SK-N-SH (cell line): ENCODE measurements at regions not wholly inside any gene's neighbourhood (a gene's known extent, or its start where the extent isn't known, plus 50 kb on each side); places are given as distances from the start of the nearest gene placed in this dataset.

Experiments
- CTCF ChIA-PET: fragments of 300-600, 350-600 bp; formaldehyde crosslinking; extraction: SDS; loops from one replicate; lab custom pipeline; 2021; lab: Yijun Ruan, JAX
- POLR2A ChIA-PET: fragments of 350-600 bp; sonication (Branson Sonifier 250); formaldehyde crosslinking; extraction: SDS; loops from one replicate; lab custom pipeline; 2020; ENCODE audit warnings: antibody characterized with exemption, inconsistent platforms; lab: Yijun Ruan, JAX
- DNase-seq: peaks from one replicate; pipeline ENCODE4 v3.0.0; 2012
- H2AFZ ChIP-seq: fragments of 200-600 bp; sonication (generic); 2 replicates; pipeline ENCODE4 v1.8.1; 2016; ENCODE audit warnings: antibody characterized with exemption, mild to moderate bottlenecking, low read depth
- H3F3A ChIP-seq: fragments of 200-600 bp; sonication (generic); replicated peaks from 2 replicates; pipeline ENCODE3; 2016; ENCODE audit warnings: antibody characterized with exemption, mild to moderate bottlenecking; ENCODE audit not compliant: insufficient read depth
- H3K27ac ChIP-seq, 2 experiments: fragments of 200-500 bp in 1 of 2; fragments of 200-600 bp in 1 of 2; sonication (Bioruptor generic) in 1 of 2; sonication (generic), shearing (Covaris generic) in 1 of 2; 2 replicates each; pipeline versions ENCODE4 v1.5.1 to v1.6.1; 2014 to 2016; ENCODE audit warnings: low read depth in 2 of 2, inconsistent platforms in 1 of 2, low read length in 1 of 2, mild to moderate bottlenecking in 1 of 2, mixed read lengths in 1 of 2
- H3K27me3 ChIP-seq: fragments of 200-600 bp; sonication (generic), shearing (Covaris generic); 2 replicates; pipeline ENCODE4 v1.6.1; 2016; ENCODE audit warnings: mixed run types; ENCODE audit not compliant: insufficient read depth
- H3K36me3 ChIP-seq, 2 experiments: fragments of 200-500 bp in 1 of 2; fragments of 200-600 bp in 1 of 2; sonication (Bioruptor generic) in 1 of 2; sonication (generic) in 1 of 2; replicated peaks in 1 of 2; 2 replicates each; pipeline versions ENCODE3 to v1.5.1; 2014 to 2016; ENCODE audit warnings: low read length in 1 of 2, mild to moderate bottlenecking in 1 of 2; ENCODE audit not compliant: insufficient read depth in 2 of 2, control insufficient read depth in 1 of 2
- H3K4me1 ChIP-seq, 2 experiments: fragments of 200-500 bp in 1 of 2; fragments of 200-600 bp in 1 of 2; sonication (Bioruptor generic) in 1 of 2; sonication (generic), shearing (Covaris generic) in 1 of 2; 2 replicates each; pipeline versions ENCODE4 v1.5.1 to v1.6.1; 2014 to 2016; ENCODE audit warnings: low read depth in 1 of 2, low read length in 1 of 2, mixed run types in 1 of 2; ENCODE audit not compliant: insufficient read depth in 2 of 2, control insufficient read depth in 1 of 2
- H3K4me2 ChIP-seq: fragments of 200-600 bp; sonication (generic), shearing (Covaris generic); 2 replicates; pipeline ENCODE4 v1.6.1; 2017; ENCODE audit warnings: mixed run types
- H3K4me3 ChIP-seq, 2 experiments: fragments of 200-500 bp in 1 of 2; fragments of 200-600 bp in 1 of 2; sonication (Bioruptor generic) in 1 of 2; sonication (generic), shearing (Covaris generic) in 1 of 2; 2 replicates each; pipeline versions ENCODE4 v1.5.1 to v1.8.1; 2014 to 2016; ENCODE audit warnings: low read depth in 2 of 2, inconsistent platforms in 1 of 2, low read length in 1 of 2, mild to moderate bottlenecking in 1 of 2, mixed read lengths in 1 of 2, moderate library complexity in 1 of 2
- H3K79me2 ChIP-seq: fragments of 200-600 bp; sonication (generic); 2 replicates; pipeline ENCODE4 v1.8.1; 2017; ENCODE audit warnings: mild to moderate bottlenecking; ENCODE audit not compliant: insufficient read depth
- H3K9ac ChIP-seq: fragments of 200-600 bp; sonication (generic); 2 replicates; pipeline ENCODE4 v1.6.1; 2017; ENCODE audit warnings: mixed run types
- H3K9me2 ChIP-seq: fragments of 200-600 bp; sonication (generic); 2 replicates; pipeline ENCODE4 v1.6.1; 2017; ENCODE audit warnings: mixed run types
- H3K9me3 ChIP-seq: fragments of 200-600 bp; sonication (generic); 2 replicates; pipeline ENCODE4 v1.6.1; 2017; ENCODE audit warnings: mixed run types, mild to moderate bottlenecking, moderate library complexity
- H4K20me1 ChIP-seq: fragments of 200-600 bp; sonication (generic); 2 replicates; pipeline ENCODE4 v1.6.1; 2017; ENCODE audit warnings: mild to moderate bottlenecking, mixed run types; ENCODE audit not compliant: insufficient read depth
- CHD2 ChIP-seq: fragments of 150-350 bp; IDR thresholded peaks from 2 replicates; pipeline ENCODE4 v1.6.1; 2018; ENCODE audit warnings: low read length; ENCODE audit not compliant: partially characterized antibody
- CTCF ChIP-seq: fragments of 200-600 bp; sonication (generic); IDR thresholded peaks from 2 replicates; pipeline ENCODE4 v1.6.1; 2017; ENCODE audit warnings: antibody characterized with exemption, mild to moderate bottlenecking, moderate library complexity
- ELF1 ChIP-seq: IDR thresholded peaks from 2 replicates; pipeline ENCODE4 v1.4.0; 2012
- EP300 ChIP-seq, 2 experiments: IDR thresholded peaks; 2 replicates each; pipeline versions ENCODE4 v1.4.0 to v1.6.1; 2012; ENCODE audit warnings: borderline replicate concordance in 1 of 2, low read depth in 1 of 2, low read length in 1 of 2
- EZH2phosphoT487 ChIP-seq: fragments of 200-600 bp; sonication (generic); IDR thresholded peaks from 2 replicates; pipeline ENCODE4 v1.6.1; 2017; ENCODE audit warnings: low read depth, mixed run types, mild to moderate bottlenecking, antibody characterized with exemption, moderate library complexity, borderline replicate concordance
- FOSL2 ChIP-seq: IDR thresholded peaks from 2 replicates; pipeline ENCODE4 v1.4.0; 2012; ENCODE audit warnings: low read depth, mild to moderate bottlenecking, moderate library complexity, borderline replicate concordance
- GATA2 ChIP-seq: sonication (generic); formaldehyde crosslinking; IDR thresholded peaks from 2 replicates; pipeline ENCODE4 v1.5.0; 2020; ENCODE audit warnings: mild to moderate bottlenecking, missing genetic modification reagents
- IRF3 ChIP-seq: fragments of 150-350 bp; IDR thresholded peaks from 2 replicates; pipeline ENCODE4 v1.6.1; 2016; ENCODE audit warnings: mild to moderate bottlenecking, low read depth, low read length
- MAX ChIP-seq: IDR thresholded peaks from 2 replicates; pipeline ENCODE4 v1.4.0; 2012; ENCODE audit warnings: low read depth
- PBX3 ChIP-seq: IDR thresholded peaks from 2 replicates; pipeline ENCODE4; 2012
- POLR2AphosphoS5 ChIP-seq: IDR thresholded peaks from 2 replicates; pipeline ENCODE4 v1.6.1; 2012; ENCODE audit warnings: low read depth, low read length
- RFX5 ChIP-seq: IDR thresholded peaks from 2 replicates; pipeline ENCODE4 v1.6.1; 2012; ENCODE audit warnings: mild to moderate bottlenecking, improper control_type of control experiment, low read length
- SIN3A ChIP-seq: IDR thresholded peaks from 2 replicates; pipeline ENCODE4 v1.6.1; 2012; ENCODE audit warnings: low read depth, mild to moderate bottlenecking, low read length, moderate library complexity, borderline replicate concordance
- SMC3 ChIP-seq: IDR thresholded peaks from 2 replicates; pipeline ENCODE4 v1.6.1; 2012; ENCODE audit warnings: low read depth, low read length, improper control_type of control experiment
- TAF1 ChIP-seq: IDR thresholded peaks from 2 replicates; pipeline ENCODE4 v1.6.1; 2012; ENCODE audit warnings: low read depth, mild to moderate bottlenecking, low read length, moderate library complexity, borderline replicate concordance
- TCF12 ChIP-seq: IDR thresholded peaks from 2 replicates; pipeline ENCODE4 v1.4.0; 2012
- TEAD4 ChIP-seq: IDR thresholded peaks from 2 replicates; pipeline ENCODE4 v1.4.0; 2012; ENCODE audit warnings: mild to moderate bottlenecking, borderline replicate concordance; ENCODE audit not compliant: insufficient read depth
- YY1 ChIP-seq: IDR thresholded peaks from 2 replicates; pipeline ENCODE4 v1.4.0; 2012; ENCODE audit warnings: low read depth, mild to moderate bottlenecking
- WGBS: methylation state at CpG from one replicate; pipeline ENCODE4 v1.1.6; 2017; ENCODE audit warnings: low lambda C conversion rate; 5-methylcytosine and 5-hydroxymethylcytosine counted together

GRCh38 chr1:25030012-25030411, 99.9 kb upstream of the RUNX3 start:
- Histone ChIP-seq H3K36me3 (no peaks in the 10 kb centered on the region), H3K27ac (no peak overlapping the region), H3F3A (no peaks in the 10 kb centered on the region), H4K20me1 (no peaks in the 10 kb centered on the region), H3K9me3 (no peaks in the 10 kb centered on the region), H3K4me3 (no peak overlapping the region), H3K9me2 (no peaks in the 10 kb centered on the region), H3K9ac (no peak overlapping the region), H3K79me2 (no peaks in the 10 kb centered on the region), H3K4me2 (no peak overlapping the region), H3K27me3 (no peaks in the 10 kb centered on the region), H3K4me1 (no peaks in the 10 kb centered on the region; a peak in 1 of 4 replicates), H2AFZ (no peak overlapping the region)
- no peak for TF ChIP-seq SMC3
- no peak for TF ChIP-seq POLR2AphosphoS5
- no peak for TF ChIP-seq TAF1
- TF ChIP-seq YY1: no peak
- no peak for TF ChIP-seq FOSL2
- TF ChIP-seq CHD2: no peak
- no peak for TF ChIP-seq SIN3A
- no peak for TF ChIP-seq ELF1
- TF ChIP-seq TCF12: no peak
- TF ChIP-seq RFX5: no peak
- no peak for TF ChIP-seq GATA2 (CRISPR knock-in tag)
- no peak for TF ChIP-seq TEAD4
- no peak for TF ChIP-seq CTCF
- no peak for TF ChIP-seq EZH2phosphoT487
- no peak for TF ChIP-seq MAX
- no peak for TF ChIP-seq IRF3
- no peak for TF ChIP-seq EP300 (IDR thresholded peaks at IDR 0.05; ENCODE audit: borderline replicate concordance in 1 of 2, low read depth in 1 of 2, low read length in 1 of 2)
- no peak for TF ChIP-seq PBX3
- POLR2A ChIA-PET: no interaction called here
- 81% methylated on average over 2 of the region's 2 CpGs for WGBS
- CTCF ChIA-PET: interaction anchor here (0.6 to 4.7 kb wide), 3 partner anchors 8 to 1018 kb away, joined by 3 to 32 read pairs (median 3); no protein-coding TSS in a partner anchor
- DNase-seq: no peak
